GM10266 (cell line): ENCODE measurements at regions not wholly inside any gene's neighbourhood (a gene's known extent, or its start where the extent isn't known, plus 50 kb on each side); places are given as distances from the start of the nearest gene placed in this dataset.

Source experiments
- DNase-seq: peaks from one replicate; pipeline ENCODE4 v3.0.0; 2012; ENCODE audit errors: extremely low spot score
- TF ChIP-seq, protein P1 (sequence below): IDR thresholded peaks from 2 replicates; pipeline ENCODE4 v1.5.1; 2012; ENCODE audit warnings: mild to moderate bottlenecking, low read depth; ENCODE audit not compliant: control insufficient read depth, insufficient read depth; ENCODE audit errors: missing control alignments

DNA sequence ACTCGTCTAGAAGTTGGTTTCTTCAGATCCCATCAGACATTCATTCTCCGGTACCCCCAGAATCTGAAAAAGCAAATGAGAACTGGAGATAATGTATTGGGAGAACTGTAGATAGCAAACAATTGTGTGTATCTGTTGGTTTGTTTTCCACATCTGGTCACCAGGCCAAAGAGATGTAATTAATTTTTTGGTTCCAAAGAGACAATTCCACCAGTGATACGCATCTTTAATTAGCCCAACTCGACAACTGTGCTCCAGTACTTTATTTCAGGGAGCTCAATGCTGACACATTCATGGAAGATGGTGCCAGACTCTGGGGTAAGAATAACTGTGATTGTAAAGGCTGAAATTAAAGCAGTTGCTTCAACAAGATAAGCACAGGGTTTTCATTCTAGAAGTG lies 74.5 kb downstream of the NPTX2 start:
- TF ChIP-seq, protein P1, sequence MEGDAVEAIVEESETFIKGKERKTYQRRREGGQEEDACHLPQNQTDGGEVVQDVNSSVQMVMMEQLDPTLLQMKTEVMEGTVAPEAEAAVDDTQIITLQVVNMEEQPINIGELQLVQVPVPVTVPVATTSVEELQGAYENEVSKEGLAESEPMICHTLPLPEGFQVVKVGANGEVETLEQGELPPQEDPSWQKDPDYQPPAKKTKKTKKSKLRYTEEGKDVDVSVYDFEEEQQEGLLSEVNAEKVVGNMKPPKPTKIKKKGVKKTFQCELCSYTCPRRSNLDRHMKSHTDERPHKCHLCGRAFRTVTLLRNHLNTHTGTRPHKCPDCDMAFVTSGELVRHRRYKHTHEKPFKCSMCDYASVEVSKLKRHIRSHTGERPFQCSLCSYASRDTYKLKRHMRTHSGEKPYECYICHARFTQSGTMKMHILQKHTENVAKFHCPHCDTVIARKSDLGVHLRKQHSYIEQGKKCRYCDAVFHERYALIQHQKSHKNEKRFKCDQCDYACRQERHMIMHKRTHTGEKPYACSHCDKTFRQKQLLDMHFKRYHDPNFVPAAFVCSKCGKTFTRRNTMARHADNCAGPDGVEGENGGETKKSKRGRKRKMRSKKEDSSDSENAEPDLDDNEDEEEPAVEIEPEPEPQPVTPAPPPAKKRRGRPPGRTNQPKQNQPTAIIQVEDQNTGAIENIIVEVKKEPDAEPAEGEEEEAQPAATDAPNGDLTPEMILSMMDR, result no peak
- no peak for DNase-seq

DNA sequence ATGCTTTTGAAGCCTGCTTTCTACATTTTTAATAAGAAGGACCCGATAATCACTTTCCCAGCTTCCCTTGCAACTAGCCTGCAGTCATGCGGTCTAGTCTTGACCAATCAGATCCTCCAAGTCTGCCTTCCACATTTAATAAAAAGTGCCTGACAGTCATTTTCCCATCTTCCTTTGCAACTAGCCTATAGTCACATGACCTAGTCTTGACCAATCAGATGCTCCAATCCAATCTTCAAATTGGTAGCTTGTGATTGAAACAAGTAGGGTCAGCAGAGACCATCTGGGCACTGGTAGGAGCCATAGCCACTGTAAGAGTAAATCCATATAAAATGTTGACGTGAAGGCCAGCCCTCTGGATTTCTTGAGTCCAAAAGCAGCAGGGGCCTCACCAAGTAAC lies 80.0 kb downstream of the NPTX2 start:
- TF ChIP-seq, protein P1, result no peak
- DNase-seq, result no peak

DNA sequence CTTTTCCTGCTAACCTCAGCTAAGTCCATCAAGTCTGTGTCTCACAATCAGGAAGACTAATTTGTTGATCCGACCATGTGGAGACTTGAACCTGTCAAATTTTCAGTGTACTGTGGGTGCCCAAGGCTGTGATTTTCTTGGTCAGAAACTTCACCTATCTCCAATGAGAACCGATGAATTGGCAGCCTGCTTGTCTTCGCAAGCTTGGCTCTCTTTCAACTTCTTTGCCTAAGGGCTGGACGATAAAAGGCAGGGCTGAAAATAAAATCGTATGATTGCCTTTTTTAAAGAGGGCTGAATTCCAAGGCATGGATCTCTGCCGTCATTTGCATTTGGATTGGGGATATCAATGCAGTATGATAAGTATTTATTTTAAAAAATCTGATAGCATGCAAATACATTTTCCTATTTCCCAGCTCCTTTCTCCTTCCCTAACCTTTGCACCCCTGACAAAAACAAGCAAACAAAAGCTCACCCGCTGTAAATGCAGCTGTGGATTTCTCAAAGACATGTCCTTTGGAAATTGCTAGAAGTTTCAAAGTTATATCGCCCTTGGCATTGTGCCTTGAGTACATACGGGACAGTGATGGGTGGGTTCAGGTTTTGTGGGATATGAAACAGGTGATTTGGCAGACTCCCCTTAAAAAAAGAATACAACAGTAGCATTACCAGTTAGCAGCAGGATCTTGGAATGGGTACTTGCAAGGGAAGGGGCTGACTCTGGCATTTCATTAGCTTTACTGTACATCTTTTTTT lies 80.6 kb downstream of the NPTX2 start:
- DNase-seq, result no peak
- TF ChIP-seq, protein P1, result no peak

DNA sequence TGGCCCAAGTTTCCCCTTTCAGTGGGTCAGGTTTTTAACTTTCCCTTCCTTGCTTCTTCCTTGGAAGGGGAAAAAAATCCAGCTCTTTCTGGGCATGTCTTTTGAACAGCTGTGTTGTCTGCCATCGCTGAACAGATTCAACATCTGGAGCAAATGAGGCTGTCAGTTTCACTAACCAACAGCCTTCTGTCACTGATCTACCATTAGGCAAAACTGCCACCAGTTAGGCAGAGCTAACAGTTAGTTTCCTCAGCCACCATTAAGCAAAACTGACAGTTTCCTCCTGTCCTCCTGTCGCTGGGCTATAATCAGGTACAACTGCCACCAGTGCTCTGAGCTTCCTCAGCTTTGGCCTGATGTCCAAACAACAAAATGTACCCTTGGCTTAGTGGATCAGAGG lies 81.9 kb downstream of the NPTX2 start:
- DNase-seq, result no peak
- TF ChIP-seq, protein P1, result no peak

DNA sequence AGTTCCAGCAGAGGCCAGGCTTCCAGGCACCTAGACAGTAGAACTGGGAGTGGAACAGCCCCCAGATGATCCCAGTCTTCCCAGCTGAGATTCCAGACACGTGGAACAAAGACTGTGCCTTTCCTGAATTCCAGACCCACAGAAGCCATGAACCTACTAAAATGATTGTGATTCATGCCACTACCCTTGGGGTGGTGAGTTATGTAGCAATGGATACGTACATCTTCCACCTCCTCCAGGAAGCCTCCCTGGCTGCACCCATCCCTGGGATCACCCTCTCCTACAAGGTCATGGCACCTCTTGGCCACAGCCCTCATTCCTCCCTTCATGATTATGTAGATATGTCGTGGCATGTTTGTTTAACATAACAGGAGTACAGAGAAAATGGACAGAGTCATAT lies 83.4 kb downstream of the NPTX2 start:
- no peak for DNase-seq
- TF ChIP-seq, protein P1, result no peak

DNA sequence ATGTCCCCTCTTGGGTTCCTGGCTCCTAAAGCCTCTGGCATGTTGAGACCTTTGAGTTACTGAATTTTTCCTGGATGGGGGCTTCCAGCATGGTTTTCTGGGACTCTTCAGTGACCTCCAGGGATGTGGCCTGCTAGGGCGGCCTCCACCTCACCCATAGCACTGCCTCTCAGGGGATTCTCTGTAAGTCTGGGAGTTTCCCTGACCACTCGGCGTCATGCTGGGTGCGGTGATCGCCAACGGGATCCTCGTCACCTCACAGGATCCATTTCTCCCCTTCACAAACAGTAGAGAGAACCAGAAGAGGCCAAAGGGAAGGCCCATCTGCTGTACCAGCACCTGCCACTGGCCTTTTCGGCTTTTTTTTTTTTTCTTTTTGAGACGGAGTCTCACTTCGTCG lies 84.3 kb downstream of the NPTX2 start:
- no peak for DNase-seq
- TF ChIP-seq, protein P1, result no peak

DNA sequence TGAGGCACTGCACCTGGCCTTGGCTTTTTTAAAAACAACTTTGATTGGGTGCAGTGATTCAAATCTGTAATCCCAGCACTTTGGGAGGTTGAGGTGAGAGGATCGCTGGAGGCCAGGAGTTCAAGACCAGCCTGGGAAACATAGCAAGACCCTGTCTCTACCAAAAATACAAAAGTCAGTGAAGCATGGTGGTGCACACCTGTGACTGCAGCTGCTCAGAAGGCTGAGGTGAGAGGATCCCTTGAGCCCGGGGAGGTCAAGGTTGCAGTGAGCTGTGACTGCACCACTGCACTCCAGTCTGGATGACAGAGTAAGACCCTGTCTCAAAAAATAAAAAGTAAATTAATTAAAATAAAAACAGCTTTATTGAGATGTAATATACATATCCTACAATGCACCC lies 84.9 kb downstream of the NPTX2 start:
- TF ChIP-seq, protein P1, result no peak
- DNase-seq, result no peak
